ENCODE measurements at regions not wholly inside any gene's neighbourhood (a gene's known extent, or its start where the extent isn't known, plus 50 kb on each side); places are given as distances from the start of the nearest gene placed in this dataset.

DNA sequence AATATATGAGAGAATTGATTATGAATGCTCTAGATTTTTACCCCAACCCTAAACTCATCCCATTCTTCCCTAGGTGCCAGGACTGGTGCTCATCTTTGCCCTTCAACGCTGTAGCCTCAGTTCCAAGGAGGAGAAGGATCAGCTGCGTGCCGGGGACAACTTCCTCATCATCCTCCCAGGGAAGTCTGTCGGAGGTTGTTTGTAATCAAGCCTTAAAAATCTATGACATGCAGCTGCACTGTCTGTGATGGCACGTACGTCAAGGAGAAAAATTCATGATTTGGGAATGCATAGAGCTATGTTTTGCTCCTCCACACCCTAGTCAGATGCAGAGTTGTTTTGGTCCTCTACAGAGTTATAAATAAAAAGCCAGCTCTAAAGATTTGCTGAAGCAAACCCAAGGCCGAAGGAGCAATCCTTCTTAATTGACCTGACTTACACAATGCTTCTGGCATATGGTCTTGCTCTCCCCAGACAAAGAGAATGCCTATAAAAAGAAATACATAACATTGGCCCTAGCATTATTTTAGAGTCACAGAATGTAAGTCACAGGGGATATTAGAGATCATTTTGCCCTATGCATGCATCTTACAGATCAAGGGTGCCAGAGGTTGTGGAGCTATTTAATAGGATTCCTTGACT lies 244.2 kb downstream of the HIVEP2 start:
- ATAC-seq (replicated peaks) (no peak), DNase-seq (no peak)
- Mint-ChIP-seq H3K4me3 (no peak overlapping the region), H3K4me1 (ENCODE audit: low read depth in 2 of 2) (no peaks in the 10 kb centered on the region), H3K9me3 (no peaks in the 10 kb centered on the region), H3K27ac (no peak overlapping the region), H3K27me3 (no peaks in the 10 kb centered on the region), H3K36me3 (ENCODE audit: insufficient read depth) (peaks cover 3% of the 10 kb centered on the region)

All from effector memory CD8-positive, alpha-beta T cell (primary cell).